Body of pancreas (tissue), 4 donors: ENCODE measurements at regions not wholly inside any gene's neighbourhood (a gene's known extent, or its start where the extent isn't known, plus 50 kb on each side); places are given as distances from the start of the nearest gene placed in this dataset.

Experiments
- POLR2A ChIP-seq, 3 donors: fragments of 450-650 bp; IDR thresholded peaks; one replicate each; pipeline ENCODE4 v1.6.1; 2016; ENCODE audit warnings: antibody characterized with exemption in 3 of 3, mild to moderate bottlenecking in 2 of 3
- TF ChIP-seq, protein P1 (sequence below), 7 experiments: fragments of 450-650 bp in 4 of 7; fragments of 200-600 bp in 3 of 7; sonication (generic) in 3 of 7; IDR thresholded peaks; one replicate each; pipeline ENCODE4 v1.5.1; 2016 to 2019; ENCODE audit warnings: antibody characterized with exemption in 7 of 7

DNA sequence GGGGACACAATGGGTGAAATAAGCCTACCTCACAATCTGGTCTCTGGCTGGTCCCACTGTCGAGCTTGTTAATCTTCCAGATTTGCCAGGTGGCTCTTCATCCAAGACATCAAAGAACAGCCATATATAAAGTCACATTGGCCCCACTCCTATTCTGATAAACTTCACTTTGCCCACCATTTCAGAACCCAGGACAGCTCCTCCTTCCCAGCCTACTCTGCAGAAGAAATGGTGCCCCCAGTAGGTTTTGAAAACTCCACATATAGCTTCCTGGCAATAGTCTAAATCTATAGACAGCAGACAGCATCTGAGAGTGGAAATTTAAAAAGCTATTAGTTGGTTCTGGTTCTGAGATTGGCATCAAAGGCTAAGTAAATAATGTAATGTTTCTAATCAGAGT lies 143.1 kb upstream of the PCSK2 start:
- TF ChIP-seq, protein P1, sequence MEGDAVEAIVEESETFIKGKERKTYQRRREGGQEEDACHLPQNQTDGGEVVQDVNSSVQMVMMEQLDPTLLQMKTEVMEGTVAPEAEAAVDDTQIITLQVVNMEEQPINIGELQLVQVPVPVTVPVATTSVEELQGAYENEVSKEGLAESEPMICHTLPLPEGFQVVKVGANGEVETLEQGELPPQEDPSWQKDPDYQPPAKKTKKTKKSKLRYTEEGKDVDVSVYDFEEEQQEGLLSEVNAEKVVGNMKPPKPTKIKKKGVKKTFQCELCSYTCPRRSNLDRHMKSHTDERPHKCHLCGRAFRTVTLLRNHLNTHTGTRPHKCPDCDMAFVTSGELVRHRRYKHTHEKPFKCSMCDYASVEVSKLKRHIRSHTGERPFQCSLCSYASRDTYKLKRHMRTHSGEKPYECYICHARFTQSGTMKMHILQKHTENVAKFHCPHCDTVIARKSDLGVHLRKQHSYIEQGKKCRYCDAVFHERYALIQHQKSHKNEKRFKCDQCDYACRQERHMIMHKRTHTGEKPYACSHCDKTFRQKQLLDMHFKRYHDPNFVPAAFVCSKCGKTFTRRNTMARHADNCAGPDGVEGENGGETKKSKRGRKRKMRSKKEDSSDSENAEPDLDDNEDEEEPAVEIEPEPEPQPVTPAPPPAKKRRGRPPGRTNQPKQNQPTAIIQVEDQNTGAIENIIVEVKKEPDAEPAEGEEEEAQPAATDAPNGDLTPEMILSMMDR (IDR thresholded peaks at IDR 0.05) = no peak
- TF ChIP-seq POLR2A (IDR thresholded peaks at IDR 0.05) = no peak
